Activated B cell treated with CpG ODN at 0.5 μM for 24 hours (primary cell): ENCODE measurements at regions not wholly inside any gene's neighbourhood (a gene's known extent, or its start where the extent isn't known, plus 50 kb on each side); places are given as distances from the start of the nearest gene placed in this dataset.

ENCODE experiments used
- ATAC-seq: fragments of 200-7000 bp; cut with Tn5 transposase; one replicate; pipeline ENCODE4 v1.10.0; 2021; ENCODE audit warnings: low read depth, mild to moderate bottlenecking, moderate library complexity
- CTCF ChIA-PET: fragments of 350-600 bp; sonication (Branson Sonifier 250); formaldehyde crosslinking; loops from one replicate; lab custom pipeline; 2021; ENCODE audit warnings: antibody characterized with exemption; lab: Charles Lee
- POLR2A ChIA-PET: fragments of 350-600 bp; sonication (Branson Sonifier 250); formaldehyde crosslinking; loops from one replicate; lab custom pipeline; 2021; ENCODE audit warnings: antibody characterized with exemption; lab: Charles Lee
- DNase-seq: peaks from one replicate; pipeline ENCODE4 v3.0.0; 2022
- H3K27ac Mint-ChIP-seq: one replicate; pipeline ENCODE4 v1.8.0; 2020; ENCODE audit warnings: mixed read lengths
- H3K27me3 Mint-ChIP-seq: one replicate; pipeline ENCODE4 v1.8.0; 2021; ENCODE audit warnings: mixed read lengths
- H3K36me3 Mint-ChIP-seq: one replicate; pipeline ENCODE4 v1.8.0; 2021; ENCODE audit warnings: low read depth, mixed read lengths
- H3K4me1 Mint-ChIP-seq: one replicate; pipeline ENCODE4 v1.8.0; 2021; ENCODE audit warnings: mixed read lengths
- H3K4me3 Mint-ChIP-seq: one replicate; pipeline ENCODE4 v1.8.0; 2020; ENCODE audit warnings: mild to moderate bottlenecking, mixed read lengths
- H3K9me3 Mint-ChIP-seq: one replicate; pipeline ENCODE4 v1.8.0; 2020; ENCODE audit warnings: mixed read lengths
- CTCF ChIP-seq: fragments of 200-600 bp; IDR thresholded peaks from one replicate; pipeline ENCODE4 v1.8.0; 2022; ENCODE audit warnings: antibody characterized with exemption, mild to moderate bottlenecking
- intact Hi-C: fragments of 100-400 bp; cut with micrococcal nuclease; formaldehyde crosslinking; loops from one replicate; pipeline ENCODE4 v1.15.1; 2024

GRCh38 chr7:85512790-85513189 lies 325.9 kb upstream of the SEMA3D start:
- H3K4me3 Mint-ChIP-seq, result no peak overlapping the region
- H3K9me3 Mint-ChIP-seq, result no peaks in the 10 kb centered on the region
- ChIA-PET POLR2A (interaction anchor here (0.7 kb wide), 1 partner anchor 255 kb away, joined by 4 read pairs; no protein-coding TSS in a partner anchor), CTCF (no interaction called here)
- no peak for ATAC-seq
- intact Hi-C loops, result no loop called here
- no peak for TF ChIP-seq CTCF
- no peak for DNase-seq
- H3K4me1 Mint-ChIP-seq, result no peaks in the 10 kb centered on the region
- H3K36me3 Mint-ChIP-seq, result no peaks in the 10 kb centered on the region
- no peak overlapping the region for H3K27ac Mint-ChIP-seq
- no peaks in the 10 kb centered on the region for H3K27me3 Mint-ChIP-seq

GRCh38 chr7:85510287-85510686 lies 323.4 kb upstream of the SEMA3D start:
- ChIA-PET CTCF (no interaction called here), POLR2A (no interaction called here)
- Mint-ChIP-seq H3K9me3 (no peaks in the 10 kb centered on the region), H3K4me1 (no peaks in the 10 kb centered on the region), H3K27ac (no peak overlapping the region), H3K27me3 (no peaks in the 10 kb centered on the region), H3K4me3 (no peak overlapping the region), H3K36me3 (no peaks in the 10 kb centered on the region)
- intact Hi-C loops, result no loop called here
- ATAC-seq (no peak), DNase-seq (no peak)
- no peak for TF ChIP-seq CTCF

GRCh38 chr7:85509476-85509875 lies 322.6 kb upstream of the SEMA3D start:
- no peak for TF ChIP-seq CTCF
- ChIA-PET POLR2A (no interaction called here), CTCF (no interaction called here)
- H3K4me3 Mint-ChIP-seq, result no peak overlapping the region
- no peaks in the 10 kb centered on the region for H3K27me3 Mint-ChIP-seq
- DNase-seq (no peak), ATAC-seq (no peak)
- no peaks in the 10 kb centered on the region for H3K9me3 Mint-ChIP-seq
- intact Hi-C loops, result no loop called here
- H3K36me3 Mint-ChIP-seq, result no peaks in the 10 kb centered on the region
- no peak overlapping the region for H3K27ac Mint-ChIP-seq
- no peaks in the 10 kb centered on the region for H3K4me1 Mint-ChIP-seq

- DNase-seq (no peak), ATAC-seq (no peak)
- Mint-ChIP-seq H3K27me3 (no peaks in the 10 kb centered on the region), H3K27ac (no peak overlapping the region), H3K9me3 (no peaks in the 10 kb centered on the region), H3K4me3 (no peak overlapping the region), H3K4me1 (no peaks in the 10 kb centered on the region), H3K36me3 (no peaks in the 10 kb centered on the region)
- CTCF ChIA-PET, result interaction anchor here (0.6 kb wide), 1 partner anchor 1954 kb away, joined by 3 read pairs; no protein-coding TSS in a partner anchor
- POLR2A ChIA-PET, result no interaction called here
- intact Hi-C loops, result no loop called here
- no peak for TF ChIP-seq CTCF
Measured at GRCh38 chr7:85508642-85509410, 322.0 kb upstream of the SEMA3D start.

- H3K4me3 Mint-ChIP-seq, result no peak overlapping the region
- no peaks in the 10 kb centered on the region for H3K27me3 Mint-ChIP-seq
- no peak for TF ChIP-seq CTCF
- no peaks in the 10 kb centered on the region for H3K4me1 Mint-ChIP-seq
- H3K9me3 Mint-ChIP-seq, result peaks cover 3% of the 10 kb centered on the region
- ATAC-seq (no peak), DNase-seq (no peak)
- intact Hi-C loops, result no loop called here
- no peak overlapping the region for H3K27ac Mint-ChIP-seq
- no peaks in the 10 kb centered on the region for H3K36me3 Mint-ChIP-seq
- CTCF ChIA-PET, result no interaction called here
- POLR2A ChIA-PET, result no interaction called here
Measured at GRCh38 chr7:85498031-85498430, 311.2 kb upstream of the SEMA3D start.
